Renal cortex interstitium (tissue), 11 donors: ENCODE measurements at regions not wholly inside any gene's neighbourhood (a gene's known extent, or its start where the extent isn't known, plus 50 kb on each side); places are given as distances from the start of the nearest gene placed in this dataset.

Source experiments
- DNase-seq, 11 donors: peaks; one replicate each; pipeline ENCODE4 v3.0.0-alpha.2; 2013; ENCODE audit warnings: low read depth in 9 of 11, low spot score in 4 of 11; ENCODE audit errors: extremely low read depth in 1 of 11

DNA sequence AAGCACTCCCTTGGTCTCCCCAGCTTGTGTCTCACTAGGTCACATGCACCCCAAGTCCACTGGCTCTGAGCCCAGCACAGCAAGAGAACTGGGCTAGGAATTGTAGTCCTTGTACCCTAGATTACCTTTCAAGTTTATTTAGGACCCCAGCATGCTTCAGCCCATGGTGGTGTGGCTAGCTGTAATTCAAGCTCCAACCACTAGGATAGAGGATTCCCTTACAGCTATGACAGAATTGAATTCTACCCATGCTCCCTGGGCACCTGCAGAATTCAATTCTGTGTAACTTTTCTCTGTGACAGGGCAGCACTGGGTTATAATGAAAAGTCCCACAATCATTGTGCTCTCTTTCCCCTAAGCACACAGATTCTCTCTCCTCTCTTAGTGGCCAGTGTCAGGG lies 253.8 kb upstream of the DMD start:
- no peak for DNase-seq

DNA sequence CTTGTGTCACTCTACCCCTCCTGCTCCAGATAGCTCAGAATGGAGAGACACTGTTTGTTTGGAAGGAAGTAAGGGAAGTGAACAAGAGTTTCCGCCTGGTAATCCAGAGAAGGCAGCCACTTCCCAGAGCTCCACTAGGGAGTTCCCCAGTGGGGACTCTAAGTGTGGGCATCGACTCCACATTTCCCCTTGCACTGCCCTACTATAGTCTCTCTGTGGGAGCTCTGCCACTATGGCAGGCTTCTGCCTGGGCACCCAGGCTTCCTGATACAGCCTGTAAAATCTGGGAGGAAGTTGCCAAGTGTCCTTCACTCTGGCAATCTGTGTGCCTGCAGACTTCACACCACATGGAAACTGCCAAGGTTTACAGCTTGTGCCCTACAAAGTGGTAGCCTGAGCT lies 245.8 kb upstream of the DMD start:
- DNase-seq = no peak

DNA sequence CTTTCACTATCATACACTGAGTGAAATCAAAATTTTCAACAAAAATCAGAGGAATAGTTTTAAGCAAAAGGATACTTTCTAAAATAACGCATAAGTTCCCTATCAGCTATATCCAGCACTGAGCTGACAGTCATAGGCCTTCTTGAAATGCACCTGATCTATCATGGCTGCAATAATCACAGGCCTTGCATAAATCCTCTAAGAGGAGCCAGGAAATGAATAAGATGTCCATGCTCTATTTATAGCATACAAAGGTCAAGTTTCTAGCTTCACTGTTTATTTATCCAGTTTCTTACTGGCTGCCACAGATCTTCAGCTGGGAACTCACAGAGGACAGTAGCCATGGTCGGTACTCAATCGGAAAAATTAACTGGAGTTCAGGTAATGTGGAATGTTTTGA lies 235.9 kb upstream of the DMD start:
- no peak for DNase-seq

- DNase-seq = peak; percentile 26 to 53 (median 36)
Measured at GRCh38 chrX:33434256-33435092, 223.1 kb upstream of the DMD start.

DNA sequence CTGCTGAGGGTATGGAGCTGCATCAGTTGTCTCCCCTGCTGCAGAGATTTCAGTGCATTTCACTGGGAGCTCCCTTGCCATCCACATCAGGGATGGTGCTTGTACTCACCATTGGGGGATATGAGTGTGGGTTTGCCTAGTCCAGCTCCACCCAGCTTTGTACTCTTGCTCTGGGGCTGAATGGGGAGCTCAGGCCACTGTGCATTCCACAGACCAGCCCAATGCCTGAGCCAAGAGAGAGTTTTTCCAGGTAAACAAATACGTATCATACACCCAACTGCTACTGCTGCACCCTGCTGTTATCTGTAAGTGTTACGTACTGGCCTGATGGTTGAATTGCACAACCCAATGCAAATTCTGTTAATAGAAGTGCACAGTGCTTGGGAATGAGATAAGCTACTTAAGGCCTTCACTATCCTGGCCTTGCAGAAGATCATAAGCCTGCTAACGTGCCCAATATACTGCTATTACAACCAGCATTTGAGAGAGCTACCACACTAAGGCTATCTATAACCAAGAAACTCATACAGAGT lies 205.0 kb upstream of the DMD start:
- DNase-seq = no peak

GRCh38 chrX:33415459-33415858 lies 204.1 kb upstream of the DMD start:
- no peak for DNase-seq

- DNase-seq = no peak
Measured at GRCh38 chrX:33385546-33385945, 174.2 kb upstream of the DMD start.

- DNase-seq = no peak
Measured at GRCh38 chrX:33379839-33380238, 168.5 kb upstream of the DMD start.

DNA sequence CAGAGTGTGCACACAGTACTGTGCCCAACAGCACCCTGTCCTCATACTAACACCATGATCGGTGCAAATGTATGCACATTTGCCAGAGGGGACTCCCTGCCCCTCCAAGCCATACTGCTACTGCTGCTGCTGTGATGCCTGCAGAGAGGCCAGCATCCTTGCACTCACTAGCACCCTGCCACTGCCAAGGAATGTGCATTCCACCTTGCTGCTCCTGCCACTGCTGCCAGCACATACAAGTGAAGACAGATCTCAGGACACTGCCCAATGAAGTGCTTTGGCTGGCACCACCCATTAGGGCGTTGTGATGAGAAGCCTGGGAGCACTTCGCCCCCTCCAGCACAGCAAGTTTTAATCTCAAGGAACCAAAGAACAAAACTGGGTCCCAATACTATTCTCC lies 146.3 kb upstream of the DMD start:
- DNase-seq = no peak

- no peak for DNase-seq
Measured at GRCh38 chrX:33339219-33339618, 127.9 kb upstream of the DMD start.

GRCh38 chrX:33336783-33337182 lies 125.4 kb upstream of the DMD start:
- peak in 5 of 11 donors; percentile 3 to 13 (median 8) for DNase-seq

- DNase-seq = no peak
Measured at GRCh38 chrX:33333271-33333670, 121.9 kb upstream of the DMD start.

GRCh38 chrX:33330798-33331197 lies 119.4 kb upstream of the DMD start:
- DNase-seq = no peak

DNA sequence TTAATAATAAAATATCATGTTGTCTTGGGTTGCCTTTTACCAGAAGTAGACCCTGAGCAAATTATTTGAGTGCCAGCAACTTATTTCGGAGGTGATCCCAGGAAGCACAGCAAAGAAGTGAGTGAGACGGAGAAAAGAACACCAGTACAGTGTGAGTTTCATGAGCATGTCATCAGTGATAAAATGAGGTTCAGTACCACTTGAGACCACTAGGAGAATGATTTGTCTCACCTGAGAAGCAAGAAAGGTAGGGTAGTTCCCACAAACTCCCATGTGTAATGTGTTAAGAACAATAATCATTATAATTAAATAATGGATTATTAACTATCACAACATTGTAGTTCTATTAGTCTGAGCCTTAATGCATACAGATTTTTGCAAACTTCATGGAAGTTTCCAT lies 112.8 kb upstream of the DMD start:
- no peak for DNase-seq

- DNase-seq = no peak
Measured at GRCh38 chrX:33307911-33308354, 96.6 kb upstream of the DMD start.

DNA sequence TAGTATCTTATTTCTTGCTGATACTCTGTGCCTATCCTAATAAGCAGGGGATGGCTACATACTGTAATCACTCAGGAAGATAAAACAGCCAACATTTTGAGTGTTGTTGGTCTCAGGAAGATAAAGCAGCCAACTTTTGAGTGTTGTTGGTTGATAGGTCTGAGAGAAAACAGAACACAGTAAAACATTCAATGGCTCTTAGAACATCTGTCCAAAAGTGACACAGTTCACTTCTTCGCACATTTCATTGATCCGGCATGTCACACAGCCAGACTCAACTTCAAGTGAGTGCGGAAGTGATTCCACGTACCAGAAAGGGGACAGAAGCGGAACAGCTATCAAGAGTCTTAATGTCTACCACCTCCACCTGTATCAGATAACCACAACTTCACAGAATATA lies 87.3 kb upstream of the DMD start:
- no peak for DNase-seq

- DNase-seq = no peak
Measured at GRCh38 chrX:33285550-33285949, 74.2 kb upstream of the DMD start.

DNA sequence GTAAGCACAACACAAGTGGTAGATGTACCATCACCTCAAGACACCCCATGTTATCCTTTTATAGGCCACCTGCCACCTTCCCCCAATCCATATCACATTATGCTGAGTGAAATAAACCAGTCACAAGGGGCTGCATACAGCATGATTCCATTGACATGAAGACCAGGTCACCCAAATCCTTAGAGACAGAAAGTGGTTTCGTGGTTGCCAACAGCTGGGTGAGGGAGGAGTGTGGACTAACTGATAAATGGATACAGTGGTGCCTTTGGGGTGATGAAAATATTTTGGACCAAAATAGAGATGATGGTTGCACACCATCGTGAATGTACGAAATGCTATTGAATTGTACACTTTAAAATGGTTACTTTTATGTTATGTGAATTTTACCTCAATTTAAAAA lies 65.7 kb upstream of the DMD start:
- DNase-seq = no peak

GRCh38 chrX:33273535-33273934 lies 62.2 kb upstream of the DMD start:
- DNase-seq = no peak

- no peak for DNase-seq
Measured at GRCh38 chrX:33272986-33273385, 61.6 kb upstream of the DMD start.
